Forelimb muscle (tissue), 1 donor: ENCODE measurements at regions not wholly inside any gene's neighbourhood (a gene's known extent, or its start where the extent isn't known, plus 50 kb on each side); places are given as distances from the start of the nearest gene placed in this dataset.
"Not testable (repeated sequence)": the region's sequence is repeated elsewhere in the genome, so short reads cannot be mapped to it uniquely, and the experiment has no call there.

ENCODE experiments used
- DNase-seq: peaks from one replicate; pipeline ENCODE4 v3.0.0-alpha.2; 2013; ENCODE audit warnings: low read depth

- DNase-seq, result no peak
Measured at GRCh38 chr10:37733822-37734221, 123.6 kb downstream of the ZNF248 start.

GRCh38 chr10:37732685-37733084 lies 124.7 kb downstream of the ZNF248 start:
- no peak for DNase-seq

GRCh38 chr10:37728830-37729229 lies 128.6 kb downstream of the ZNF248 start:
- no peak for DNase-seq

GRCh38 chr10:37727491-37728352 lies 129.7 kb downstream of the ZNF248 start:
- no peak for DNase-seq

- no peak for DNase-seq
Measured at GRCh38 chr10:37721100-37721499, 136.3 kb downstream of the ZNF248 start.

- DNase-seq, result not testable (repeated sequence)
Measured at GRCh38 chr10:37718060-37718459, 139.3 kb downstream of the ZNF248 start.

- DNase-seq, result no peak
Measured at GRCh38 chr10:37713642-37714041, 143.8 kb downstream of the ZNF248 start.

GRCh38 chr10:37713132-37713501 lies 144.3 kb downstream of the ZNF248 start:
- no peak for DNase-seq

- DNase-seq, result no peak
Measured at GRCh38 chr10:37712489-37713131, 144.8 kb downstream of the ZNF248 start.

- DNase-seq, result no peak
Measured at GRCh38 chr10:37711617-37712488, 145.6 kb downstream of the ZNF248 start.

- no peak for DNase-seq
Measured at GRCh38 chr10:37710831-37711616, 146.4 kb downstream of the ZNF248 start.

- DNase-seq, result no peak
Measured at GRCh38 chr10:37707829-37708578, 149.4 kb downstream of the ZNF248 start.

GRCh38 chr10:37704566-37704965 lies 152.8 kb downstream of the ZNF248 start:
- no peak for DNase-seq

GRCh38 chr10:37703833-37704382 lies 153.5 kb downstream of the ZNF248 start:
- no peak for DNase-seq

GRCh38 chr10:37703114-37703513 lies 154.3 kb downstream of the ZNF248 start:
- DNase-seq, result no peak

GRCh38 chr10:37701781-37702493 lies 155.5 kb downstream of the ZNF248 start:
- no peak for DNase-seq

GRCh38 chr10:37700886-37701780 lies 156.3 kb downstream of the ZNF248 start:
- no peak for DNase-seq

GRCh38 chr10:37687581-37687980 lies 169.8 kb downstream of the ZNF248 start:
- no peak for DNase-seq
